AG04450 (cell line): ENCODE measurements at regions not wholly inside any gene's neighbourhood (a gene's known extent, or its start where the extent isn't known, plus 50 kb on each side); places are given as distances from the start of the nearest gene placed in this dataset.

Source experiments
- CTCF ChIA-PET: fragments of 300-600, 350-600 bp; formaldehyde crosslinking; extraction: SDS; loops from one replicate; lab custom pipeline; 2022; ENCODE audit warnings: antibody characterized with exemption, inconsistent platforms; lab: Charles Lee
- POLR2A ChIA-PET: fragments of 350-600 bp; formaldehyde crosslinking; extraction: SDS; loops from one replicate; lab custom pipeline; 2021; ENCODE audit warnings: antibody characterized with exemption, inconsistent platforms; lab: Yijun Ruan, JAX
- DNase-seq: peaks from one replicate; pipeline ENCODE4 v3.0.0-alpha.2; 2011; ENCODE audit warnings: low read depth, low spot score
- H3K27ac ChIP-seq: one replicate; pipeline ENCODE4 v1.5.1; 2012; ENCODE audit warnings: low read depth, low read length, control low read depth
- H3K27me3 ChIP-seq: one replicate; pipeline ENCODE4 v1.6.0; 2012; ENCODE audit warnings: low read length; ENCODE audit not compliant: control insufficient read depth, insufficient read depth
- H3K4me3 ChIP-seq: 2 replicates; pipeline ENCODE4 v1.5.1; 2011; ENCODE audit warnings: mild to moderate bottlenecking, low read depth, low read length, control low read depth
- H3K9me3 ChIP-seq: 2 replicates; pipeline ENCODE4 v1.5.1; 2012; ENCODE audit warnings: low read length; ENCODE audit not compliant: control insufficient read depth, insufficient read depth
- TF ChIP-seq, protein P1 (sequence below): IDR thresholded peaks from 2 replicates; pipeline ENCODE4 v1.5.1; 2011; ENCODE audit warnings: low read depth, low read length, control low read depth, inconsistent platforms

DNA sequence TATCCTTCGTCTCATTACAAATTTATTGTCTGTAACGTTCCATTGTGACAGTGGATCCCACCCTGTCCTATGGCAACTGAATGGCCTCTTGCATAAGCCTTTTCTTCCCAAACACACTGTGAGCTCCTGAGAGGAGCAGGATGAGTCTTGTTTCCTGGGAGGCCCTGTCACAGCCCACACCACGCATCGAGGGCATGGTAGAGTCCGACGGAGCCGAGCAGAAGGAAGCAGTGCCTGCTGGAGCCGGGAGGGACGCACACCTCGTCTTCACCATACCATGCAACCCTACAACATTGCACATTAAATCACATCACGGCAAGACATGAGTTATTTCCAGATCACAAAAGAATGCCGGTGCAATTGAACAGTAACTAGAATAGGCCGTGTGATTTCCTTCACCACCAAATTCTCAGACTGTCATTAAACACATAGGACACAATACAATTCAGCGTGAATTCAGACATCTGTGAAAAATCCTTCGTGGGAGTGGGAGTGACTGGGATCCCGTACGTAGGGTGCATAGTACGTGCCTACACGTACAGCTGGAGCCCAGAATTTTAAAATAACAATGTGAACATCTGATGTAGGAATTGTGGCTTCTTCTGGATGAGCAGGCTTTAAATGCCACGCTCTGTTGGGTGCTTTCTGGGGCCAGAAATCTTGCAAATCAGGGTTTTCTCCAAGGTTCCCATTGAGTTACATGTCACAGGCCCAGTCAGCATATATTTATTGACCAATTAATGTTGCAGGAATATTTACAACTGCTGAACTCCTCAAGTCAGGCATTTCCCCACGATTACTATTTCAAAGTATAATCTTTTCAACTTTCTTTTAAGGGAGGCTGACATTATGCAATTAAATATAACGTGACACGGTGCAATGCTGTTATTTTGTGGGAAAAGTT is 201.8 kb downstream of the TTLL2 start:
- DNase-seq = no peak
- Histone ChIP-seq H3K4me3 (no peak overlapping the region), H3K27me3 (no peaks in the 10 kb centered on the region), H3K27ac (no peak overlapping the region), H3K9me3 (peaks cover 67% of the 10 kb centered on the region)
- TF ChIP-seq, protein P1, sequence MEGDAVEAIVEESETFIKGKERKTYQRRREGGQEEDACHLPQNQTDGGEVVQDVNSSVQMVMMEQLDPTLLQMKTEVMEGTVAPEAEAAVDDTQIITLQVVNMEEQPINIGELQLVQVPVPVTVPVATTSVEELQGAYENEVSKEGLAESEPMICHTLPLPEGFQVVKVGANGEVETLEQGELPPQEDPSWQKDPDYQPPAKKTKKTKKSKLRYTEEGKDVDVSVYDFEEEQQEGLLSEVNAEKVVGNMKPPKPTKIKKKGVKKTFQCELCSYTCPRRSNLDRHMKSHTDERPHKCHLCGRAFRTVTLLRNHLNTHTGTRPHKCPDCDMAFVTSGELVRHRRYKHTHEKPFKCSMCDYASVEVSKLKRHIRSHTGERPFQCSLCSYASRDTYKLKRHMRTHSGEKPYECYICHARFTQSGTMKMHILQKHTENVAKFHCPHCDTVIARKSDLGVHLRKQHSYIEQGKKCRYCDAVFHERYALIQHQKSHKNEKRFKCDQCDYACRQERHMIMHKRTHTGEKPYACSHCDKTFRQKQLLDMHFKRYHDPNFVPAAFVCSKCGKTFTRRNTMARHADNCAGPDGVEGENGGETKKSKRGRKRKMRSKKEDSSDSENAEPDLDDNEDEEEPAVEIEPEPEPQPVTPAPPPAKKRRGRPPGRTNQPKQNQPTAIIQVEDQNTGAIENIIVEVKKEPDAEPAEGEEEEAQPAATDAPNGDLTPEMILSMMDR = no peak
- POLR2A ChIA-PET = no interaction called here
- CTCF ChIA-PET = no interaction called here

DNA sequence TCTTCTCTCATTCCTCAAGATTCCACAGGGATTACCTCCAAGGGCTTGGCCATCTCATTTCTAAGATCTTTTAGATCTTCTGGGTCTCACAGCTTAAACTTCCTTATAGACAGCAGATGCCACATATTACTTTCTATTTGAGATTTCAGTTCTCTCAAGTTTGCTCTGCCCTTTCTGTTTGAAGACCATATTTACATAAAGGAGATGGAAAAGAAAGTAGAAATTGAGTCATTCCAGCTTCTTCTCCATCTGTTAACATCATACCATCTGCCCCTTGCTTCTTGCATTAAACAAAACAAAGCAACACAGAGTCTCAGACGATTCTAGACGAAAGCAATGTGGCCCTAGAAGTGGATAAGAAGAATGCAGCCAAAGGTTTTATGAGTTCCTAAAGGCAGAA is 203.4 kb downstream of the TTLL2 start:
- H3K9me3 ChIP-seq = peaks cover 67% of the 10 kb centered on the region
- TF ChIP-seq, protein P1 = no peak
- no peak for DNase-seq
- ChIA-PET POLR2A (no interaction called here), CTCF (no interaction called here)
- H3K27me3 ChIP-seq = no peaks in the 10 kb centered on the region
- H3K4me3 ChIP-seq = no peak overlapping the region
- no peak overlapping the region for H3K27ac ChIP-seq

DNA sequence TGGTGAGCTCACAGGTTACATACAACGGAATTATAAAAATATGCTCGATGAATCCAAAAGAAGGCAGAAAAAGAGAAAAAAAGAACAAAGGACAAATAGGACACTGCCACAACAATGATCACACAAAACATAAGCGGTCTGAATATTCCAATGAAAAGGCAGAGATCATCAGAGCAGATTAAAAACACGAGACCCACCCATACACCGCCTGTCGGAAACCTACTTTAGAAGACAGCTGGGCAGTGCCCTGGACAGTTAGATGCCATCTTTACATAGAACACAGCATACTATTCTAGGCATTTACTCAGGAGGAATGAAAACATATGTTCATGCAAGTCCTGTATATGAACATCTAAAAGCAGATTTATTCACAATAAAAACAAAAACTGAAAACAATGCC is 204.1 kb downstream of the TTLL2 start:
- CTCF ChIA-PET = no interaction called here
- H3K4me3 ChIP-seq = no peak overlapping the region
- no peak overlapping the region for H3K27ac ChIP-seq
- POLR2A ChIA-PET = no interaction called here
- DNase-seq = no peak
- peaks cover 64% of the 10 kb centered on the region for H3K9me3 ChIP-seq
- TF ChIP-seq, protein P1 = no peak
- H3K27me3 ChIP-seq = no peaks in the 10 kb centered on the region

DNA sequence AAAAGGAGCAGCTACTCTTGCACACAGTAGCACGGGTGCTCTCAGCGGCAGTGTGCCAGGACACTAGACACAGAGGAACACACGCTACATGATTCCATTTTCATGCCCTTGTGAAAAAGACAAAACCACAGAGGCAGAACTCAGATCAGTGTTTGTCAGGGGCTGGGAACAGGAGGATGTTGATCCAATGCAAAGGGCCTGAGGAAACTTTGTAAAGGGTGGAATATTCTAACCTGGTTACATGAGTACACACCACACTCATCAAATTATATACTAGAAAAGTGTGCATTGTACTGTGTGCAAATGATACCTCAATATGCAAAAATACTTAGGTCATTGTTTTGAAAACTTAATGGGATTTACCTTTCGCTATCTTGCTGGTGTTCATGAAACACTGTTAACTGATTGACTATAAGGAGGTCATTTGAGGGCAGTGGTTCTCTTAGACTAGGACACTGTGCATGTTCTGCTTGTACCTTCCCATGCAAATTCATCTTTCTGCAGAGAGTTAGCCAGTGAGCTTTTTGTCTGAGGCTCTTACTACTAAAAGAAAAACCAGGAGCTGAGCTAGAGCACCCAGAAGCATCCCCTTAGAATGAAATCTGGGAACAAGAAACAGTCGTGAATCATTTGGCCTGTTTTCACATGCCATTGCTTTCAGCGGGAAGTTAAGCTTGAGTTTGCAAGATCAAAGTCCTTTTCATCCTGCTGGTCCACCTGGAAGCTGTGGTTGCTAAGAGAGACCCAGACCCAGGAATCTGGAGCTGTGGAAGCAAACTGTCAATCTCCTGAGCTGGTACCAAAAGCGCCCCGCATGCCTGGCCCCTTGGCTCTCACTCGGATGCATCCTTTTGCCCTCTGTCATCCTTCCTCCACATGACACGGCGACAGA is 204.8 kb downstream of the TTLL2 start:
- Histone ChIP-seq H3K27ac (no peak overlapping the region), H3K9me3 (peaks cover 58% of the 10 kb centered on the region), H3K27me3 (no peaks in the 10 kb centered on the region), H3K4me3 (no peak overlapping the region)
- TF ChIP-seq, protein P1 = no peak
- DNase-seq = no peak
- POLR2A ChIA-PET = no interaction called here
- CTCF ChIA-PET = no interaction called here
